Activated naive CD4-positive, alpha-beta T cell treated with anti-CD3 and anti-CD28 coated beads, Interleukin-2, amount 50 U/mL, for 16 hours (primary cell): ENCODE measurements at regions not wholly inside any gene's neighbourhood (a gene's known extent, or its start where the extent isn't known, plus 50 kb on each side); places are given as distances from the start of the nearest gene placed in this dataset.

ENCODE experiments used
- DNase-seq: peaks from one replicate; pipeline ENCODE4 v3.0.0-alpha.2; 2020

- DNase-seq: no peak
These were observed 329.7 kb downstream of the MAFB start for GRCh38 chr20:40359131-40359912.

- no peak for DNase-seq
These were observed 334.2 kb downstream of the MAFB start for GRCh38 chr20:40354880-40355279.

DNA sequence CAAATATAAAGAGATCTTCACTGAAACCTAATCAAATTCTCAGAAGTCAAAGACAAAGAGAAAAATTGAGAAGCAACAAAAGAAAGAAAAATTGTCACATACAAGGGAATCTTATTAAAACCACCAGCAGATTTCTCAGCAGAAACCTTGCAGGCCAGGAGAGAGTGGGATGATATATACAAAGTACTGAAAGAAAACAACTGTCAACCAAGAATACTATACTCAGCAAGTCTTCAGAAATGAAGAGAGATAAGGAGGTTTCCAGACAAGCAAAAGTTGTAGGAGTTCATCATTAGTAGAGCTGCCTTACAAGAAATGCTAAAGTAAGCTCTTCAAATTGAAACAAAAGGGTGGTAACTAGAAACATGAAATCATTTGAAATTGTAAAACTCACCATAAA lies 345.6 kb downstream of the MAFB start:
- no peak for DNase-seq

GRCh38 chr20:40341561-40341960 lies 347.5 kb downstream of the MAFB start:
- DNase-seq: no peak

GRCh38 chr20:40339661-40340449 lies 349.2 kb downstream of the MAFB start:
- DNase-seq: no peak

GRCh38 chr20:40336533-40336932 lies 352.5 kb downstream of the MAFB start:
- no peak for DNase-seq

DNA sequence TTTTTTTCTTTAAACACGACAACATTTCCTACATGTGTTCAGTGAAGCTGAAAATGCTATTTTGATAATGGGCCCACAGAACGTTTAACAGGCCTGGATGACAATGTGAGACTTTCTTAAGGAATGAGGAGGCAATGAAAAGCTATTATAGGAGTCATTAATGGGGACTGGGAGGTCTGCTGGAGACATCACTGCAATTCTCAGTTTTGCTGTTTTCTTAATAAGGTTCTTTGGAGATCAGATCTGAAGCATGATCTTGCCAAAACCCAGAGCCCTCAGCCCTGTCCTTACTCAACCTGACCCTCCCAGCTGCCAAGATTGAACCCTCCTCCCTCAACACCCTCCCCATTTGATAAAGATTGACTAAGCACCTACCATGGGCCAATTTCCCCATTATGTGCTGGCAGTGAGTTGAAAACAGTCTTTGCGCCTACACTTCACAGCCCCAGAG lies 353.1 kb downstream of the MAFB start:
- DNase-seq: no peak

GRCh38 chr20:40335437-40335836 lies 353.6 kb downstream of the MAFB start:
- no peak for DNase-seq

DNA sequence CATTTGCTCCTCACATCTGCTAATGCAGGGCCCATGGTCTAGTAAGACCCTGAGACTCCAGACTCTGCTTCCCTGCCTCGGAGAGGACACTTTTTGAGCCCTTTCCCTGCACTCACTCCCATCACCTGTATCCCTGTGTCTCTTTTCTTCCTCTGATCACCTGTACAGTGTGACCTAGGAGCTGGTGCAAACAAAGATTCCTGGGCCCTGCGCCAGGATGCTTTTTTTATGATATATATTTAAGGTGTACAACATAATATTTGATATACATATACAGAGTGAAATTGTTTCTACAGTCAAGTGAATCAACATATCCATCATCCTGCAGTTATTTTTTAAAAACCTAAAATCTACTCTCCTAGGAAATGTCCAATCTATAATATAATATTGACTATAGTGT lies 355.4 kb downstream of the MAFB start:
- no peak for DNase-seq

GRCh38 chr20:40331807-40332560 lies 357.1 kb downstream of the MAFB start:
- DNase-seq: no peak

GRCh38 chr20:40331249-40331648 lies 357.8 kb downstream of the MAFB start:
- DNase-seq: no peak

- DNase-seq: no peak
These were observed 359.7 kb downstream of the MAFB start for GRCh38 chr20:40329321-40329720.

GRCh38 chr20:40326784-40327183 lies 362.3 kb downstream of the MAFB start:
- DNase-seq: no peak

- DNase-seq: no peak
These were observed 363.9 kb downstream of the MAFB start for GRCh38 chr20:40325006-40325568.

DNA sequence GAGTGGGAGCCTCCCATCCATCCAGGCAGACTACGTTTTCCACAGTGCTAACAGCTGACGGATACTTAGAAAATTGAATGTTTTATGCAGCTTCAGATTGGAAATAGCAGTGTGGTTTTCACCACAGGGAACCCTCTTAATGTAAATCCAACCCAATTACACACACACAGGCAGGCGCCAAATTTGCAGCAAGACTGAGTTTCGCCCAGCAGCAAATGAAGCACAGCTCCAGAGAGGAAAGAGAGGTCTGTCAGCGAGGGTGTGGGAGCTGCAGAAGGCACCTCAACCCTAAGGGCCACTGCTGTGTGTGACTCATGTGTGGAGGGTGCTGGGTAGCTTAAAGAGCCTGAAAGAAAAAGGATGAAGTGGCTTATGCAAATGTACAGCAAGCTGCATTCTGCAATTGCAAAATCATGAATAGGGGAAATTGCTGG lies 365.7 kb downstream of the MAFB start:
- no peak for DNase-seq

DNA sequence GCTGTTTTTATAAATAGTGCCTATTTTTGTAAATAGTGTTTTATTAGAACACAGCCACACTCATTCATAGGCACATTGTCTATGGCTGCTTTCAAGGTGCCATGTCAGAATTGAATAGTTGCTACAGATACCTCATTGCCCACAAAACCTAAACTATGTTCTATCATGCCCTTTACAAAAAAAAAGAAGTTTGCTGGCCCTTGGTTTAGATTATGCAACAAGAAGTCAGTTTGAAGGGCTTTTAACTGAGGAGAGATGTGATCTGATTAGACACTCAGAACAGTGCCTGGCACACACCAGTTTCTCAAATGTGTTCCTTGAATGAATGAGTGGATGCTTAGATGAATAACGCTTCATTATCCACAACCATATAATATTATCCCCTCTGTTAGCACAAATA lies 366.1 kb downstream of the MAFB start:
- no peak for DNase-seq

DNA sequence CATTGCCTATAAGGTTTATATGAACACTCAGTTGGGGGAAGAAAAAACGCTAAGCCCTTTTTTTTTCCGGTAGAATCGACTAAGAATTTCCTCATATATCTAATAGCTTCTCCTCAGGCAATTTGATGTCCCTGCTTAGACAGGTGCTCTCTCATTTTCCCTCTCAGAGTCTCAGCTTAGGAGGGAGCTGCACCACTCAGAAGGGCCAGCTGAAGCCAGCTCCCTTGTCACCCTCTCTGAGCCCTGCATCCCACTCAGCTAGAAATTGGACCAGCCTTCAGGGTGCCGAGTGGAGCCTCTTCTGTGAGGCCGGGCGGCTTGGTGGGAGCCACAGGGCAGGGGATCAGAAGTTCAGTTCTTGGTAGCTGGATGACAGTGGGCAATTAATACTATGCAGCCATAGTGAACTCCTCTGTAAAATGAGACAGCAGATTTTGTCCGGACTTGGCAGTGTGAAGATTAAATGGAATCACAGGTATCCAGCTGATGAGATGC lies 368.5 kb downstream of the MAFB start:
- DNase-seq: no peak

- DNase-seq: no peak
These were observed 369.1 kb downstream of the MAFB start for GRCh38 chr20:40319741-40320516.

- no peak for DNase-seq
These were observed 370.0 kb downstream of the MAFB start for GRCh38 chr20:40319056-40319455.

GRCh38 chr20:40317156-40317790 lies 371.8 kb downstream of the MAFB start:
- no peak for DNase-seq

DNA sequence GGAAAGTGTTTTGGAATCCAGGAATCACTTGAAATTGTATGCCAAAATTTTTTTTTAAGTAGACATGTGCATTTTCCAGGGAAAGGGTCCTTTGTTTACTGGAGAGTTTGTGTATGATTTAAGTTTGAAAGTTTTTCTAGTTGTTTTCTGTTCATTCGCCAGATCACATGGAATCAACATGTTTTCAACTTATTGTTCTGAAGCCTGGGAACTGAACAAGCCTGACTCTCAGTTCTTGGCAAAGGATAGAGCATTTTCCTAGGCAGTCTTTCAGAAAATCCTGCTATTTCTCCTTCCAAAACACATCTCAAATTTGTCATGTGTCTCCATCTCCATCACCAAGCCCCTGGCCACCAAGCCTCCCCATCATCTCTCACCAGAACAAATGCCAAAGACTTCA lies 374.8 kb downstream of the MAFB start:
- no peak for DNase-seq

DNA sequence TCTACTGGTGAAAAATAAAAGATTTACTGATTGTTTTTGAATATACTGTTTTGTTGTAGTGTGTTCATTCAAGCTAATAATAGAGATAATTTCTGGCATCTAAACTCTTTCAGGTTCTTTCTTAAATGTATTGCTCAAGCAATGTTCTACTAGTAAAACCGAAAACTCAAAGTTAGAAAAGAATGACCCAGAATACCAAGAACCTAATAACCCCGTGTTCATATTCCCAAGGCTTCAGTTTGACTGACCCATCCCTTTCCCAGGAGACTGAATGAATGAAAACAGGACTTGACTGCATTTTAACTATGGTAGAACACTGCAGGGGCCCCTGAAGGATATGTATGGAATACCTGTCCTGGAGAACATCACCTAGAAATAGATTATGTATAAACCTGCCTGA lies 375.3 kb downstream of the MAFB start:
- no peak for DNase-seq
